Endothelial cell (in vitro differentiated cells): ENCODE measurements at regions not wholly inside any gene's neighbourhood (a gene's known extent, or its start where the extent isn't known, plus 50 kb on each side); places are given as distances from the start of the nearest gene placed in this dataset.

Source experiments
- DNase-seq: peaks from one replicate; pipeline ENCODE4 v3.0.0; 2021; ENCODE audit warnings: low spot score
- H3K27ac Mint-ChIP-seq: one replicate; pipeline ENCODE4 v1.8.0; 2021; ENCODE audit warnings: mixed read lengths, inconsistent platforms; ENCODE audit not compliant: unreplicated experiment
- H3K27me3 Mint-ChIP-seq: one replicate; pipeline ENCODE4 v1.8.0; 2021; ENCODE audit warnings: mild to moderate bottlenecking, moderate library complexity, mixed read lengths, inconsistent platforms; ENCODE audit not compliant: unreplicated experiment
- H3K36me3 Mint-ChIP-seq: one replicate; pipeline ENCODE4 v1.8.0; 2021; ENCODE audit warnings: mild to moderate bottlenecking, low read depth, mixed read lengths, inconsistent platforms; ENCODE audit not compliant: unreplicated experiment
- H3K4me1 Mint-ChIP-seq: one replicate; pipeline ENCODE4 v1.8.0; 2021; ENCODE audit warnings: mild to moderate bottlenecking, mixed read lengths, inconsistent platforms; ENCODE audit not compliant: unreplicated experiment
- H3K4me3 Mint-ChIP-seq: one replicate; pipeline ENCODE4 v1.8.0; 2021; ENCODE audit warnings: mild to moderate bottlenecking, mixed read lengths, inconsistent platforms; ENCODE audit not compliant: unreplicated experiment
- H3K9me3 Mint-ChIP-seq: one replicate; pipeline ENCODE4 v1.8.0; 2021; ENCODE audit warnings: mixed read lengths, inconsistent platforms; ENCODE audit not compliant: unreplicated experiment
- TF ChIP-seq, protein P1 (sequence below): fragments of 200-600 bp; sonication (generic); IDR thresholded peaks from one replicate; pipeline ENCODE4 v1.5.0; 2021; ENCODE audit warnings: antibody characterized with exemption; ENCODE audit not compliant: unreplicated experiment

- H3K27ac Mint-ChIP-seq = no peak overlapping the region
- H3K36me3 Mint-ChIP-seq = no peaks in the 10 kb centered on the region
- TF ChIP-seq, protein P1, sequence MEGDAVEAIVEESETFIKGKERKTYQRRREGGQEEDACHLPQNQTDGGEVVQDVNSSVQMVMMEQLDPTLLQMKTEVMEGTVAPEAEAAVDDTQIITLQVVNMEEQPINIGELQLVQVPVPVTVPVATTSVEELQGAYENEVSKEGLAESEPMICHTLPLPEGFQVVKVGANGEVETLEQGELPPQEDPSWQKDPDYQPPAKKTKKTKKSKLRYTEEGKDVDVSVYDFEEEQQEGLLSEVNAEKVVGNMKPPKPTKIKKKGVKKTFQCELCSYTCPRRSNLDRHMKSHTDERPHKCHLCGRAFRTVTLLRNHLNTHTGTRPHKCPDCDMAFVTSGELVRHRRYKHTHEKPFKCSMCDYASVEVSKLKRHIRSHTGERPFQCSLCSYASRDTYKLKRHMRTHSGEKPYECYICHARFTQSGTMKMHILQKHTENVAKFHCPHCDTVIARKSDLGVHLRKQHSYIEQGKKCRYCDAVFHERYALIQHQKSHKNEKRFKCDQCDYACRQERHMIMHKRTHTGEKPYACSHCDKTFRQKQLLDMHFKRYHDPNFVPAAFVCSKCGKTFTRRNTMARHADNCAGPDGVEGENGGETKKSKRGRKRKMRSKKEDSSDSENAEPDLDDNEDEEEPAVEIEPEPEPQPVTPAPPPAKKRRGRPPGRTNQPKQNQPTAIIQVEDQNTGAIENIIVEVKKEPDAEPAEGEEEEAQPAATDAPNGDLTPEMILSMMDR = no peak
- H3K9me3 Mint-ChIP-seq = no peaks in the 10 kb centered on the region
- peaks cover 3% of the 10 kb centered on the region for H3K4me1 Mint-ChIP-seq
- DNase-seq = no peak
- no peak overlapping the region for H3K4me3 Mint-ChIP-seq
- H3K27me3 Mint-ChIP-seq = no peaks in the 10 kb centered on the region
Measured at GRCh38 chr1:81317191-81317590, 483.5 kb upstream of the ADGRL2 start.

GRCh38 chr1:81314513-81315233 lies 486.1 kb upstream of the ADGRL2 start:
- H3K36me3 Mint-ChIP-seq = no peaks in the 10 kb centered on the region
- H3K4me1 Mint-ChIP-seq = peaks cover 3% of the 10 kb centered on the region
- no peaks in the 10 kb centered on the region for H3K9me3 Mint-ChIP-seq
- H3K27me3 Mint-ChIP-seq = no peaks in the 10 kb centered on the region
- DNase-seq = no peak
- no peak overlapping the region for H3K4me3 Mint-ChIP-seq
- no peak overlapping the region for H3K27ac Mint-ChIP-seq
- TF ChIP-seq, protein P1 = no peak

DNA sequence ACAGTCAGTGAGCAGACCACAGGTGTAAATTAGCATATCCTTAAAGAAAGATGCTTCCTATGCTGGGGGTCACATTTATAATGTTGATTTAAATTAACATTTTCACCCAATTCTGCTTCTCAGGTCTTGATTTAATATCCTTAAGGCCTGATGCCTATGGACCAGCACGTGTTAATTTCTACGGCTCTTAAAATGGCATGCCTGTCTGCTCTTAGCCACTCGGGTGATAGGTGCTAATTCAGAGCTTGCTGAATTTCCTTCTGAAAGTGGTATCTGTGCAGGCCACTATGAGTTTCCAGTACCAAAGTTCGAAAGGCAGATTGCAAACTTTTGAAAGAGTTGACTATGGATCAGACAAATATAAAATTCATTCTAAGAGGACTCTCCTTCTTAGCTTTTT lies 487.4 kb upstream of the ADGRL2 start:
- TF ChIP-seq, protein P1 = no peak
- Mint-ChIP-seq H3K27me3 (no peaks in the 10 kb centered on the region), H3K27ac (no peak overlapping the region), H3K4me3 (no peak overlapping the region), H3K36me3 (no peaks in the 10 kb centered on the region), H3K9me3 (no peaks in the 10 kb centered on the region), H3K4me1 (peaks cover 3% of the 10 kb centered on the region)
- no peak for DNase-seq

DNA sequence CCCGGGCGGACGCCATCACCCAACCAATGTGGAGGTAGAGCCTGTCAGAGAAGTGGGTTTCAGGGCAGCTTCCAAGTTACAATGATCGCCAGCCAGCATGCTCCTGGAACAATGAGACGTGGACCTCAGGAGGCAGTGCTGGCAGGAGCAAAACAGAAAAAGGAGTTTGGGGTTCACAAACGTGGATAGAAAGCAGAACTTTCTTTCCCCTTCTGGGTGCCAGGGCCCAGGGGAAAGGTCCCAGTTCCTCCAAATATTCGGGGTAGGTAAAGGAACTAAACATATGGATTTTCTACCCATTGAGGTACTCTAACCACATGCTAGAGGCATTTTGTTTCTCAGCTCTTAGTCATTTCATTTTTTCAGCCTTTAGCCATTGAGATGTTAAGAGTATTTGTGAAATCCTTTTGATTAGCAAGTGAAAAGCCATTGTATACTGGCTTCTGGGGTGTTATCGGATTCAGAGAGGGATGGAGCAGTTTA lies 488.4 kb upstream of the ADGRL2 start:
- H3K9me3 Mint-ChIP-seq = no peaks in the 10 kb centered on the region
- no peaks in the 10 kb centered on the region for H3K27me3 Mint-ChIP-seq
- no peak overlapping the region for H3K27ac Mint-ChIP-seq
- TF ChIP-seq, protein P1 = no peak
- H3K4me3 Mint-ChIP-seq = no peak overlapping the region
- H3K36me3 Mint-ChIP-seq = no peaks in the 10 kb centered on the region
- peaks cover 3% of the 10 kb centered on the region for H3K4me1 Mint-ChIP-seq
- peak; percentile 8 for DNase-seq

GRCh38 chr1:81310250-81310649 lies 490.5 kb upstream of the ADGRL2 start:
- Mint-ChIP-seq H3K4me3 (no peak overlapping the region), H3K36me3 (no peaks in the 10 kb centered on the region), H3K27ac (no peak overlapping the region), H3K9me3 (no peaks in the 10 kb centered on the region), H3K4me1 (peaks cover 3% of the 10 kb centered on the region), H3K27me3 (no peaks in the 10 kb centered on the region)
- DNase-seq = no peak
- TF ChIP-seq, protein P1 = no peak
